HAP-1 (cell line): ENCODE measurements at regions not wholly inside any gene's neighbourhood (a gene's known extent, or its start where the extent isn't known, plus 50 kb on each side); places are given as distances from the start of the nearest gene placed in this dataset.

Source experiments
- DNase-seq, 2 experiments: peaks; one replicate each; pipeline ENCODE4 v3.0.0-alpha.2; 2016 to 2020; ENCODE audit warnings: low spot score in 2 of 2
- H3K27me3 ChIP-seq: fragments of 250-450 bp; sonication (Bioruptor Pico); 2 replicates; pipeline ENCODE4 v1.5.1; 2020; ENCODE audit warnings: low read depth, mild to moderate bottlenecking, moderate library complexity
- H3K36me3 ChIP-seq: fragments of 250-450 bp; sonication (Bioruptor Pico); replicated peaks from 2 replicates; pipeline ENCODE4 v1.5.1; 2020; ENCODE audit warnings: mild to moderate bottlenecking
- H3K4me1 ChIP-seq: fragments of 250-450 bp; sonication (Bioruptor Pico); 2 replicates; pipeline ENCODE4 v1.5.1; 2020; ENCODE audit warnings: mild to moderate bottlenecking
- H3K4me3 ChIP-seq: fragments of 250-450 bp; sonication (Bioruptor Pico); 2 replicates; pipeline ENCODE4 v1.5.1; 2020; ENCODE audit warnings: mild to moderate bottlenecking, moderate library complexity
- H3K9me3 ChIP-seq: fragments of 250-450 bp; sonication (Bioruptor Pico); 2 replicates; pipeline ENCODE4 v1.5.1; 2020; ENCODE audit warnings: mild to moderate bottlenecking, moderate library complexity
- in situ Hi-C: fragments of 300-500 bp; cut with MboI; formaldehyde crosslinking; loops from 3 replicates; pipeline ENCODE4 v1.14.3; 2020; ENCODE audit warnings: low sequenced_read_pairs, inconsistent platforms, mixed read lengths

DNA sequence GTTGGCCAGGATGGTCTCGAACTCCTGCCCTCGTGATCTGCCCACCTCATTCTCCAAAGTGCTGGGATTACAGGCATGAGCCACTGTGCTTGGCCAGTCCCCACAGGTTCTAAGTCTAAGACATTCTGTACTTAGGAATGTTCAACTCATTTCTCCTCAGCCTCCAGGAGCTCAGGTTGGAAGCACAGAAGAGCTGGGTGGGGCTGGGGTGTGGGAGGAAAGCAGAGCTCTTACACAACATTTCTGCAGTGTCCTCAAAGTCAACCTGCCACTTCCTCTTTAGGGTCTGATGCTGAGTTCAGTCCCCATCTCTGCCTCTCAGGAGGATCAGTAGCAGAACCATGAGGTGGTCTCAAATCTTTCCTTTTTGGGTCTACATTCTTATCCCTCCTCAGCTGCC lies 75.5 kb downstream of the MRPL46 start:
- no peaks in the 10 kb centered on the region for H3K36me3 ChIP-seq
- no peak overlapping the region for H3K4me3 ChIP-seq
- no peaks in the 10 kb centered on the region; the same call in 1 of the 2 replicates for H3K27me3 ChIP-seq
- no peaks in the 10 kb centered on the region for H3K9me3 ChIP-seq
- no peaks in the 10 kb centered on the region for H3K4me1 ChIP-seq
- in situ Hi-C loops, result no loop called here
- DNase-seq, result no peak

DNA sequence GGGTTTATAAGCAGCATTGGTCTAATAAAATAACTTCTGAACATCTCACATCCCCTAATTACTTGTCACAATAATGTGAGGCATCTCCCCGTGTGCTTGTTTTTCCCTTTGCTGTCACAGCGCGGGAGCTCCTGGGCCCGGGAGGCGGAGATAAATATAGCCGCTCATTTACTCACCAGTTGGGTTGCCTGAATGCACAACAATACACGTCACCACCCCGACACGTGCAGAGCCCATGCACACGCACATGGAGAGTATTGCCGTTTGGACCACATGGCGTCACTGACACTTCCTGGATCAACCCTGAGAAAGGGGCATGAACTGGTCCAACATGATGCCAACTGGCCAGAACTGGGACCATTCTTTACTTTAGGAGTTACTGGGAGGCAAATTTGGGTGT lies 76.2 kb downstream of the MRPL46 start:
- Histone ChIP-seq H3K27me3 (no peaks in the 10 kb centered on the region; the same call in 1 of the 2 replicates), H3K36me3 (no peaks in the 10 kb centered on the region)
- DNase-seq, result no peak

DNA sequence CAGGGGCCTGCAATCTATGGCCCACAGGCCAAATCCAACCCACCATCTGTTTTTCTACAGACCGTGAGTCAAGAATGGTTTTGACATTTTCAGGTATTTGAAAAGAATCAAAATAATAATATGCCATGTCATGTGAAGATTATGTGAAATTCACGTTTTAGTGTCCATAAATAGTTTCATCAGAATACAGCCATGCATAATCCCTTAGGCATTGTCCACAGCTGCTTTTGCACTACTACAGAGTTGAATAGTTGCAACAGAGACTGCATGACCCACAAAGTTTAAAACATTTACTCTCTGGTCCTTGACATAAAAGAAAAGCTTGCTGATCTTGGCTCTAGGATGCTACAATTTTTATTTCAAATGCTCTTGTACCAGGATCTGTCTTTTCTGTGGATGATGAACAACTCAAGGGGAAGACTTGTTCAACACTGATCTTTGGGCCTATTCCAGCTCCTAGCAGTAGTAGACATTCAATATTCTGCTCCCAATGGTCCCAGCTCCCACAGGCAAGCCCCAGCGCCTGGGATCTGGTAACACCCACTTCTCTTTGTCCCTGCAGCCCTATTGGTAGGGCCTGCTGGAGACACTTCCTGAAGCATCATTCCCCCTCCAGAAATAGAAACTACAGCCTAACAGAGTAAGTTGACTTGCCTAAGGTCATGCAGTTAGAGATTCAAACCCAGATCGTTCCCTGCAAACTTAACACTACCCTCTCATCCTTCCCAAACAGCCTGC lies 76.9 kb downstream of the MRPL46 start:
- H3K4me3 ChIP-seq, result no peak overlapping the region
- in situ Hi-C loops, result no loop called here
- H3K27me3 ChIP-seq, result no peaks in the 10 kb centered on the region; the same call in 1 of the 2 replicates
- DNase-seq, result no peak
- no peaks in the 10 kb centered on the region for H3K4me1 ChIP-seq
- H3K36me3 ChIP-seq, result no peaks in the 10 kb centered on the region
- H3K9me3 ChIP-seq, result no peaks in the 10 kb centered on the region

More for the DNA sequence above, 76.2 kb downstream of the MRPL46 start:
- Histone ChIP-seq H3K9me3 (no peaks in the 10 kb centered on the region), H3K4me3 (no peak overlapping the region), H3K4me1 (no peaks in the 10 kb centered on the region)
- in situ Hi-C loops, result no loop called here

DNA sequence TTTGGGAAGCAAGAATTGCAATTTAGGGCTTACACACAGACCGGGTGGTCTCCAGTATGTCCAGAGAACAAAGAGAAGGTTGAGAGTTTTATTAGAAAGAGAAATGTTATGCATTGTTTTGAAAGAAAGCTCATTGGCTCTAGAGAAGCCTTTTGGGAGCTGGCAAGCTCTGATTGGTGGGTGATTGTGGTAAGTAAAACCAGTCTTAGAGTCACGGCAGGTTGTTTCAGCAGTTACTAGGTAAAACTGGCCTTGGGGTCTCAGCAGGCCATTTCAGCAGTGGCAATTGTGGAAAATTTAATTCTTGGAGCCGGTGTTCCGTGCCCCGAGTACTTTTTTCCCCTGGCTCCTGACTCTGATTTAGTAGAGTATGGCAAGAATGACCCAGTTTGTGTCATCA lies 78.1 kb downstream of the MRPL46 start:
- Histone ChIP-seq H3K27me3 (no peaks in the 10 kb centered on the region; the same call in 1 of the 2 replicates), H3K36me3 (no peaks in the 10 kb centered on the region), H3K9me3 (no peaks in the 10 kb centered on the region), H3K4me3 (no peak overlapping the region), H3K4me1 (no peaks in the 10 kb centered on the region)
- no peak for DNase-seq
- in situ Hi-C loops, result no loop called here

DNA sequence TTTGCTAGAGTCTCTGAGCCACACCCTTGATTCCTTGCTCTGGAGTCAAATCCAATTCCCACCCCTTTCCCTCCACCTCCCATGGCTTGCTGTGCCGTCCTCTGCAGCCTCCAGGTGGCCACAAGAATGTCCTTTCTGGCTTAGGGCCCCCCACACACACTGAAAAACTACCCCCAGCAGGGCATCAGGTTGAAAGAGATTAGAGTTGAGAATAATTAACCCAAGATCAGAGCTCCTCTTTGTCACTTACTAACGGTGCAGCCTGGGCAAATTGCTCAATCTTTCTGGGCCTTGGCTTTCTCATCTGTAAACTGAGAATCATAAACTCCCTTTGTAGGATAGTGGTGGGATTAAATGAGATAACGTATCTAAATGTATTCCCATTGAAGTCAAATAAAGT lies 78.5 kb downstream of the MRPL46 start:
- H3K27me3 ChIP-seq, result no peaks in the 10 kb centered on the region
- DNase-seq, result no peak
- no peaks in the 10 kb centered on the region for H3K36me3 ChIP-seq
- H3K9me3 ChIP-seq, result no peaks in the 10 kb centered on the region
- H3K4me1 ChIP-seq, result no peaks in the 10 kb centered on the region
- H3K4me3 ChIP-seq, result no peak overlapping the region
- in situ Hi-C loops, result no loop called here

DNA sequence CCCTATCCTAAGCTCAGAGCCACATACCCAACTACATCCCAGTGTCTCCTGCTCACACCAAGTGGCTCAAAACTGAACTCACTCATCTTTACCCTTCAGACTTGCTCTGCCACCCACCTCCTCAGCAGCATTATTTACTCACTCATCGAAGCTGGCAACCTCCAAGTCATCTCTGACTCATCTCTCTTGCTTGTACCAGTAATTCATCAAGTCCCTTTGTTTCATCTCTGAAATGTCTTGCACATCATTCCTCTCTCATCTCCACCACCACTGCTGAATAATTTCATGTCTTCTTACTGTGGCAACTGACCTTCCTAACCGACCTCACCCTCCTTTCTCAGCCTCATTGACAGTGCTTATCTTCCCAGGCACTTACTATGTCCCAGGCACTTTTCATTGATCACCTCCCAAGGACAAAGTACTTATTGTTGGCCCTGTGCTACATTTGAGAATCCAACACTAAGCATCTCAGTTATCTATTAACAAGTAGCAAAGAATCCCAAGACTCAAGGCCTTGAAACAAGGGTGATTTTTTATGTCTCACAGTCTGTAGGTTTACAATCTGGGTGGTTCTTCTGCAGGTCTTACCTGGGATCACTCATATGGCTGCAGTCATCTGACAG lies 82.0 kb downstream of the MRPL46 start:
- Histone ChIP-seq H3K4me1 (no peaks in the 10 kb centered on the region), H3K36me3 (no peaks in the 10 kb centered on the region), H3K4me3 (no peak overlapping the region), H3K9me3 (no peaks in the 10 kb centered on the region), H3K27me3 (peaks cover 5% of the 10 kb centered on the region; the same call in 1 of the 2 replicates)
- no peak for DNase-seq
- in situ Hi-C loops, result no loop called here

DNA sequence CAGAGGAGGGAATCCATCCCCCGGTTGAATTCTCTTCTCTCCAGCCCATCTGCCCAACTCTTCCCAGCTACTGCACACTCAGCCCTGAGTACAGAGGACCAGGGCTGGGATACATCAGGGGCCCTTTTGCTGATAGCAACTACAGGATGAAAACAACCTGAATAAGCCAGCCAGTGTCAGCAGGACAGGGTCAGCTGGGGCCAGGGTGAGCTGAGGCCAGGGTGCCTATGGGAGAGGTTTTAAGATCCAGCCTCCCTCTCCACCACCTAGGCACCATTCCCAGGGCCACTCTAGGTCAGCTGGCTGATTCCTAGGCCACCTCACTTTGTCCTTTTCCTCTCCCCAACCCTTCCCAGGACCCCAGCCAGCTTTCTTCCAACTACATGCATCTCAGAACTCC lies 83.8 kb downstream of the MRPL46 start:
- no peak for DNase-seq
- peaks cover 5% of the 10 kb centered on the region for H3K27me3 ChIP-seq
- H3K9me3 ChIP-seq, result no peaks in the 10 kb centered on the region
- no peaks in the 10 kb centered on the region for H3K4me1 ChIP-seq
- in situ Hi-C loops, result no loop called here
- no peak overlapping the region for H3K4me3 ChIP-seq
- H3K36me3 ChIP-seq, result no peaks in the 10 kb centered on the region

DNA sequence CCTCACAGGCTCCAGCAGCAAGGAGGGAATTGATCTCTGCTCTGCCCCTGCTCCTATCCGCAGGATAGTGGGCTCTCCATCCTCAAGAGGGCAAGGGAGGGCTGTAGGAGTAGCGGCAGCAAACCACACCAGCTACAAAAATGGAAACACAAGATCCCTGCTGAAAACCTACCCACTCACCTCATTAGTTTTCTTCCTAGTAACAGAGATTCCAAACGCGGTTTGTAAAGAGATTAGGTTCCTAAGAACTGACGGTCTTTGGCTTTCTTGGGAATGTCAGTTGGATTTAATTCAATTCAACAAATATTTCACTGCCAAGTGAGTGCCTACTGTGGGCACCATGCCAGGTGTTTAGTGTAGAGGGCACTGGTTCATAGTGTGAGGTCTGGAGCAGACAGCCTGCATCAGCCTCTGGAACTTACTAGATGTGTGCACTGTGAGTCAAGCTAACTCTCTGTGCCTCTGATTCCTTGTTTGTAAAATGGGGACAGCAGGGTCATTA lies 84.7 kb downstream of the MRPL46 start:
- DNase-seq, result no peak
- Histone ChIP-seq H3K4me1 (no peaks in the 10 kb centered on the region), H3K36me3 (no peaks in the 10 kb centered on the region), H3K27me3 (peaks cover 5% of the 10 kb centered on the region), H3K9me3 (no peaks in the 10 kb centered on the region), H3K4me3 (no peak overlapping the region)
- in situ Hi-C loops, result no loop called here

DNA sequence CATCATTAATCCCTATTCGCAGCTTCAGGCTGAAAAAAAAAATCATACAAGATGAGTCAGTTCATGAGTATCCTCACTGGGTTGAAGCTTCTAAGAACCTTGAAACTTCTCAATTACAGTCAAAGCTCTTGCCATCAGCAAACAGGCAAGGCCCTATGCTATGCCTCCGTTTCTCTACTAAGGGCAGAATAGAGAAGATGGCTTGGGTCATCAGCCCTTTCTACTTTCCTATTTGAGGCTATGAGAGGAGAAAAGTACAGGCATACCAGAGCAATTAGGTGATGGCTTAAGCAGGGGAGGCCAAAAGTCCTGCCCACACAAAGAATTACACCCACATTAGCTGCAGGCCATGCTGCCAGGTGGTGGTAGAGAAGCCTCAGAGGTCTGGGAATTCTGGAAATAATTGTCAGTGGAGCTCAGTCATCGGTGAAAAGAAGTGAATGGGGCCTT lies 89.0 kb downstream of the MRPL46 start:
- H3K4me1 ChIP-seq, result no peaks in the 10 kb centered on the region
- no peaks in the 10 kb centered on the region for H3K36me3 ChIP-seq
- H3K27me3 ChIP-seq, result peaks cover 10% of the 10 kb centered on the region
- H3K9me3 ChIP-seq, result no peaks in the 10 kb centered on the region
- in situ Hi-C loops, result no loop called here
- no peak overlapping the region for H3K4me3 ChIP-seq
- DNase-seq, result no peak

DNA sequence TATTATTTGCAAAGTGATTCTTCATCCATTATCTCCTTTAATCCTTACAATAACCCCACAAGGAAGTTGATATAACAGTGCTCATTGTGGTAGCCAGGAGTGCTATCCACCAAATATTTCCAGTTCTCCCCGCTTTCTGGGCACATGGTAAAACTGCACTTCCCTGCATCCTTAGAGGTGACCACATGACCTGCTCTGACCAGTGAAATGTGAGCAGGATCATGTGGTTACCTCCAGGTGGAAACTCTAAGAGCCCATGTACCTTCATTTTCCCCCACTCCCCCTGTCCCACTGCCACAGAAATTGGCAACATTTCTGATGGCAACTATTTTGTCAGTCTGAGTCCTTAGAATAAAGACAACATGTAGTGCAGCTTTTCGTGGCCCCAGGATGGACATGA lies 89.7 kb downstream of the MRPL46 start:
- DNase-seq, result no peak
- Histone ChIP-seq H3K4me3 (no peak overlapping the region), H3K9me3 (no peaks in the 10 kb centered on the region), H3K27me3 (peaks cover 13% of the 10 kb centered on the region), H3K36me3 (no peaks in the 10 kb centered on the region), H3K4me1 (no peaks in the 10 kb centered on the region)
- in situ Hi-C loops, result no loop called here

DNA sequence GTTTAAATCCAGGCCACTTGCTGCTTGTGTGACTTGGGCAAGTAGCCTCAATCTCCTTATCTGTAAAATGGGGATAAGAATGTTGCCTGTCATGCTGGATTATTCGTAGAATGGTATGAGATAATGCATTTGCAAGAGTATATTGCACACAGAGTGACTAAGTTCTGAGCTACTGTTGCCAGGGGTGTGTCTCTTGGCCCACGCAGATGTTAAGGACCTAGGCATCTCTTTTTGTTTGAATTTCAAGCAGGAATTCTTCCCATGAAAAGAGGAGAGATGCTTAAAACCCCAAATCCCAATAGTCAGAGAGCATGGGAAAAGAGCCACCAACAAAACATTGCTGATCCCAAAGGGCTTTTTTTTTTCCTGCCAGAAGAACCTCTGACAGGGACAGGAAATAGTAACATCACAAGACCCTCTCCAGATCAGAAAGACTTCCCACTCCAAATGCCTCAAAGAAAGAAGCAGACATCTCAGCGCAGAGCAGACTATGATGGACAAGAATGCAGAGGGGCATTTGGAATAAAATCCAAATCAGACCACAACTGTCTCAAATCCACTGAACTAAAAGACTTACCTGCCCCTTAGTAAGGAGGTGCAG lies 90.5 kb downstream of the MRPL46 start:
- H3K27me3 ChIP-seq, result peaks cover 14% of the 10 kb centered on the region
- no peak for DNase-seq
- H3K9me3 ChIP-seq, result no peaks in the 10 kb centered on the region
- no peaks in the 10 kb centered on the region for H3K4me1 ChIP-seq
- no peak overlapping the region for H3K4me3 ChIP-seq
- H3K36me3 ChIP-seq, result no peaks in the 10 kb centered on the region
- in situ Hi-C loops, result no loop called here

DNA sequence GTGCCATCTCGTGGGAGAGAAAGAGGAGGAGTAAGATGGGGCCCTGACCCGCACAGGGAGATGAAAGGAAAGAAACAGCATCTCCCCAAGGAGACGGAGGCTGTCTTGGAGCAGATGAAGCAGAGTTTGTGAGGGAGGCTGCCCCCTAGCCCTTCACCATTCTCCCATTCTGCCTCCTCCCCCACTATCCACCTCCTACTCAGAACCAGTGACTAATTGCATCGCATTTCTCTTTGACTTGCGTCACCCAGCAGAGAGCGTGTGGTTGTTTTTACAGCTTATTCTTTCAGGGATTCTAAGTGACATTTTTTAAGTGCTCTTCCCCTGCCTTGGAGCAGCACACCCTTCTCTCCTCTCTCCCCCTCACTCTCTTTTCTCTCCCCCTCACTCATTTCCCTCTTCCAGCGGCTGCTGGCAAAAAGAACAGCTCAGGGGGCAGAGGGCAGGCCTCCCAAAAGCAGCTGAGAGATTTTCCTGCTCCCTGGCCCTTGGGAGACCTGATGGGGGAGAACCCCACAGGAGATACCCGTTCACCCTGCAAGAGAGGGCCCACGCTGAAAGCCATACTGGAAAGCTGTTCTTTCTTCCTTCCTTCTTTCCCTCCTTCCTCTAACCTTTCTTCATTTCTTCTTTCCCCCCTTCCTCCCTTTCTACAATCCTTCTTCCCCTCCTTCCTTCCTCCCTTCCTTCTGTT lies 91.8 kb downstream of the MRPL46 start:
- in situ Hi-C loops, result no loop called here
- no peak for DNase-seq
- H3K9me3 ChIP-seq, result no peaks in the 10 kb centered on the region
- H3K36me3 ChIP-seq, result no peaks in the 10 kb centered on the region
- H3K4me3 ChIP-seq, result no peak overlapping the region
- H3K4me1 ChIP-seq, result no peaks in the 10 kb centered on the region
- peaks cover 11% of the 10 kb centered on the region for H3K27me3 ChIP-seq

DNA sequence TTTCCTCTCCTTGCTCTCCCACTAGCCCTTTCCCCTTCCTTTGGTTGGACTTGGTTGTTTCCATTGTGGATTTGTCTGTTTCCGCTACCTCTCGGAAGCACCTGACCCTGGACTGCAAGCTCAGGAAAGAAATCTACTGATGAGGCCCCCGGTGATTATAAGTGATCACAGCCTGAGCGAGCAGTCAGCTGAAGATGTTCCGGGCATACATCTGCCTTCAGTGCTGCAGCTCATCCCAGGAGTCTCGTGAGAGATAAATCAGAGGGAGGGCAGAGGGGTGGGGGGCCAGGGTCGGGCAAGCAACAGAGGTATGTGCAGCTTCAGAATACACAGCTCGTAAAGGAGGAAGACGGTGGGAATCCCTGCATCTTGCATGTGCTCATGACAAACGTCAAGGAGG lies 102.1 kb downstream of the MRPL46 start:
- H3K4me3 ChIP-seq, result no peak overlapping the region

More for the DNA sequence above, 102.1 kb downstream of the MRPL46 start:
- DNase-seq, result no peak
- Histone ChIP-seq H3K9me3 (no peaks in the 10 kb centered on the region; the same call in 1 of the 2 replicates), H3K27me3 (peaks cover 3% of the 10 kb centered on the region; the same call in 1 of the 2 replicates), H3K4me1 (no peaks in the 10 kb centered on the region), H3K36me3 (no peaks in the 10 kb centered on the region)
- in situ Hi-C loops, result no loop called here
